GM23338 (cell line): ENCODE measurements at regions not wholly inside any gene's neighbourhood (a gene's known extent, or its start where the extent isn't known, plus 50 kb on each side); places are given as distances from the start of the nearest gene placed in this dataset.

Source experiments
- ATAC-seq: fragments of 200-7000 bp; cut with Tn5 transposase; 3 replicates; pipeline ENCODE4 v1.9.1; 2020
- DNase-seq: peaks from one replicate; pipeline ENCODE4 v3.0.0-alpha.2; 2015; ENCODE audit warnings: low spot score
- H2AFZ ChIP-seq: fragments of 200-600 bp; sonication (generic); 2 replicates; pipeline ENCODE4 v1.8.0; 2016; ENCODE audit warnings: antibody characterized with exemption, mild to moderate bottlenecking, moderate library complexity
- H3F3A ChIP-seq: fragments of 200-600 bp; sonication (generic); replicated peaks from 2 replicates; pipeline ENCODE4 v1.8.0; 2017; ENCODE audit warnings: antibody characterized with exemption, mixed run types, low read depth
- H3K27ac ChIP-seq: fragments of 200-600 bp; sonication (generic); 2 replicates; pipeline ENCODE4 v1.6.1; 2016; ENCODE audit warnings: low read depth
- H3K27me3 ChIP-seq: fragments of 200-600 bp; sonication (generic); 2 replicates; pipeline ENCODE4 v1.8.0; 2016; ENCODE audit warnings: mild to moderate bottlenecking, mixed run types, moderate library complexity; ENCODE audit not compliant: insufficient read depth
- H3K36me3 ChIP-seq: fragments of 200-600 bp; sonication (generic); 2 replicates; pipeline ENCODE4 v1.8.0; 2016; ENCODE audit warnings: mild to moderate bottlenecking; ENCODE audit not compliant: insufficient read depth
- H3K4me1 ChIP-seq: fragments of 200-600 bp; sonication (generic); 2 replicates; pipeline ENCODE4 v1.8.0; 2016; ENCODE audit warnings: mild to moderate bottlenecking, moderate library complexity; ENCODE audit not compliant: insufficient read depth
- H3K4me2 ChIP-seq: fragments of 200-600 bp; sonication (generic); 2 replicates; pipeline ENCODE4 v1.7.1; 2017; ENCODE audit warnings: mixed run types
- H3K4me3 ChIP-seq: fragments of 200-600 bp; sonication (generic); 2 replicates; pipeline ENCODE4 v1.6.1; 2016; ENCODE audit warnings: mixed run types
- H3K79me2 ChIP-seq: fragments of 200-600 bp; sonication (generic); replicated peaks from 2 replicates; pipeline ENCODE4 v1.8.0; 2017; ENCODE audit warnings: mild to moderate bottlenecking; ENCODE audit not compliant: insufficient read depth
- H3K9me2 ChIP-seq: fragments of 200-600 bp; sonication (generic); 2 replicates; pipeline ENCODE4 v1.8.0; 2017; ENCODE audit not compliant: insufficient read depth
- H4K20me1 ChIP-seq: fragments of 200-600 bp; sonication (generic); replicated peaks from 2 replicates; pipeline ENCODE4 v1.8.0; 2017; ENCODE audit warnings: mild to moderate bottlenecking; ENCODE audit not compliant: insufficient read depth
- H3K27ac Mint-ChIP-seq: 2 replicates; pipeline ENCODE4 v1.8.0; 2020; ENCODE audit warnings: inconsistent platforms, mild to moderate bottlenecking, moderate library complexity, mixed read lengths
- H3K27me3 Mint-ChIP-seq: 3 replicates; pipeline ENCODE4 v1.8.0; 2022; ENCODE audit warnings: low read depth, mild to moderate bottlenecking, moderate library complexity, mixed read lengths, inconsistent platforms; ENCODE audit not compliant: insufficient read depth, poor library complexity
- H3K36me3 Mint-ChIP-seq: 3 replicates; pipeline ENCODE4 v1.8.0; 2021; ENCODE audit warnings: low read depth, mild to moderate bottlenecking, inconsistent platforms, moderate library complexity, mixed read lengths
- H3K4me1 Mint-ChIP-seq: 3 replicates; pipeline ENCODE4 v1.8.0; 2020; ENCODE audit warnings: mild to moderate bottlenecking, inconsistent platforms, mixed read lengths
- H3K4me3 Mint-ChIP-seq: 3 replicates; pipeline ENCODE4 v1.8.0; 2021; ENCODE audit warnings: moderate library complexity, mild to moderate bottlenecking, inconsistent platforms, mixed read lengths
- H3K9me3 Mint-ChIP-seq: 3 replicates; pipeline ENCODE4 v1.8.0; 2020; ENCODE audit warnings: moderate library complexity, mild to moderate bottlenecking, inconsistent platforms, mixed read lengths
- CREB1 ChIP-seq: fragments of 250-450 bp; sonication (Bioruptor Pico); IDR thresholded peaks from 2 replicates; pipeline ENCODE4 v1.5.0; 2020; ENCODE audit warnings: low read depth, mild to moderate bottlenecking, moderate library complexity
- EZH2 ChIP-seq: fragments of 200-600 bp; sonication (generic); IDR thresholded peaks from one replicate; pipeline ENCODE4 v1.8.0; 2017; ENCODE audit warnings: antibody characterized with exemption, mild to moderate bottlenecking, low read depth; ENCODE audit not compliant: unreplicated experiment
- EZH2phosphoT487 ChIP-seq: fragments of 200-600 bp; sonication (generic); IDR thresholded peaks from one replicate; pipeline ENCODE4 v1.8.1; 2018; ENCODE audit warnings: antibody characterized with exemption; ENCODE audit not compliant: unreplicated experiment
- JUNB ChIP-seq: IDR thresholded peaks from one replicate; pipeline ENCODE4 v1.6.1; 2016; ENCODE audit warnings: antibody characterized with exemption; ENCODE audit not compliant: unreplicated experiment
- NANOG ChIP-seq: IDR thresholded peaks from 2 replicates; pipeline ENCODE4 v1.6.1; 2016; ENCODE audit warnings: antibody characterized with exemption, borderline replicate concordance
- POLR2AphosphoS5 ChIP-seq: IDR thresholded peaks from 2 replicates; pipeline ENCODE4 v1.6.1; 2016; ENCODE audit warnings: antibody characterized with exemption, low read depth
- STAT1 ChIP-seq: IDR thresholded peaks from one replicate; pipeline ENCODE4 v1.6.1; 2016; ENCODE audit warnings: antibody characterized with exemption; ENCODE audit not compliant: unreplicated experiment
- ZNF114 ChIP-seq: fragments of 250-450 bp; sonication (Bioruptor Pico); IDR thresholded peaks from 2 replicates; pipeline ENCODE4 v1.5.0; 2020; ENCODE audit warnings: mild to moderate bottlenecking, moderate library complexity
- ZNF331 ChIP-seq: fragments of 250-450 bp; sonication (Bioruptor Pico); IDR thresholded peaks from 2 replicates; pipeline ENCODE4 v1.5.0; 2020; ENCODE audit warnings: low read depth, mild to moderate bottlenecking, moderate library complexity
- TF ChIP-seq, protein P1 (sequence below): IDR thresholded peaks from 2 replicates; pipeline ENCODE4 v1.6.1; 2016; ENCODE audit warnings: antibody characterized with exemption
- TF ChIP-seq, protein P2 (sequence below): fragments of 250-450 bp; sonication (Bioruptor Pico); IDR thresholded peaks from 2 replicates; pipeline ENCODE4 v1.5.0; 2020; ENCODE audit warnings: mild to moderate bottlenecking, moderate library complexity

DNA sequence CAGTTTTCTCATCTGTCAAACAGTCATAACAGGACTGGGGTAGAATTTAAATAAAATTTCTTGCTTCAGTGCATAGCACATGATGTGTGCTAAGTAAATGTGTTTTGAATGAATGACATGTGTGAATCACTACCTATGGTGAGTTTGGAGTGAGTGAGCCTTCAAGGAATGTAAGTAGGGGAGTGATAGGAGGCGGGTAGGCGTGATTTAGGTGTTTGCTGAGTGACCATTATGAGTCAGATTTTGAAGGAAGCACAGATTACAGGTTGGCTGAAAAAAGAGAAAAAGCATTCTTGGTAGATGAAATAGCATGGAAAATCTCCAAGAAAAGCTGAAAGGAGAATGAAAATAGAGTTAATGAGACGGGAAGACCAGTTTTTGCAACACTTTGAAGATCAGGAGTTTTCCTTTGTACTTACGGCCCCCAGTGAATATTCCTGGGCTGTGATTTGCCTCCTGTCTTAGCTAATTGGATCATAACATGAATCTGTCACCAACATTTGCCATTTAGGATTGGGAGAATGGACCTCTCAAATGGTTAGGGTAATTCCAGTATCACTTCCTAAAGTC, 136.9 kb upstream of the GATA6 start:
- Histone ChIP-seq H3K9me2 (0 out of 2 replicates have a peak, but pooled peaks cover 5% of the 10 kb centered on the region), H2AFZ (no peak overlapping the region), H3K27me3 (no peaks in the 10 kb centered on the region), H3K4me3 (no peak overlapping the region), H3K36me3 (no peaks in the 10 kb centered on the region), H3K4me2 (no peak overlapping the region), H3K27ac (no peak overlapping the region), H3K79me2 (no peaks in the 10 kb centered on the region), H4K20me1 (no peaks in the 10 kb centered on the region), H3F3A (no peaks in the 10 kb centered on the region), H3K4me1 (no peaks in the 10 kb centered on the region)
- H3K9me3 Mint-ChIP-seq, result no peaks in the 10 kb centered on the region
- DNase-seq, result no peak
- H3K36me3 Mint-ChIP-seq, result no peaks in the 10 kb centered on the region
- no peak overlapping the region for H3K27ac Mint-ChIP-seq
- H3K4me3 Mint-ChIP-seq, result no peak overlapping the region
- TF ChIP-seq, protein P1, sequence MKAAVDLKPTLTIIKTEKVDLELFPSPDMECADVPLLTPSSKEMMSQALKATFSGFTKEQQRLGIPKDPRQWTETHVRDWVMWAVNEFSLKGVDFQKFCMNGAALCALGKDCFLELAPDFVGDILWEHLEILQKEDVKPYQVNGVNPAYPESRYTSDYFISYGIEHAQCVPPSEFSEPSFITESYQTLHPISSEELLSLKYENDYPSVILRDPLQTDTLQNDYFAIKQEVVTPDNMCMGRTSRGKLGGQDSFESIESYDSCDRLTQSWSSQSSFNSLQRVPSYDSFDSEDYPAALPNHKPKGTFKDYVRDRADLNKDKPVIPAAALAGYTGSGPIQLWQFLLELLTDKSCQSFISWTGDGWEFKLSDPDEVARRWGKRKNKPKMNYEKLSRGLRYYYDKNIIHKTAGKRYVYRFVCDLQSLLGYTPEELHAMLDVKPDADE, result no peak
- TF ChIP-seq STAT1 (no peak), NANOG (no peak), EZH2 (no peak), JUNB (no peak), EZH2phosphoT487 (no peak)
- H3K4me1 Mint-ChIP-seq, result no peaks in the 10 kb centered on the region
- H3K27me3 Mint-ChIP-seq, result peaks cover 2% of the 10 kb centered on the region
- no peak for ATAC-seq

DNA sequence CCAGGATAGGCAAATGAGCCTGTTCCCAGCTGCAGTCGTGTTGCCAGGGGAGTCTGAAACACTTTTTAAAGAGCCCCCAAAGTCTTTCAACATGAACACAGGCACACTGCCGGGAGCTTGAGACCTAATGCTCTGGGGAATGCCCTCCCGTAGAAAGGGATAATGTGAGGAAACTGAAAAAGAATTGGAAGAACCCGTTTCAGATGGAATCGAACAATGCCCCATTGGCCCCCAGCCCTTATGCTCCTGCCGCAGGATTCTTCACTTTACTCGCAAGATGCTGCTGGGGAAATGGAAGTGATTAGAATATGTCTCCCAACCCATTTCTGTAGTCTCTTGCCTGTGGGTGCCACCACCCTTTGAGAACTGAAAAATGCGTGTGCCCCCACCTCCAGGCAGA, 136.3 kb upstream of the GATA6 start:
- no peaks in the 10 kb centered on the region for H3K4me1 Mint-ChIP-seq
- no peak overlapping the region for H3K4me3 Mint-ChIP-seq
- no peak overlapping the region for H3K27ac Mint-ChIP-seq
- DNase-seq (no peak), ATAC-seq (no peak; the same call in 2 of the 3 replicates)
- H3F3A ChIP-seq, result no peaks in the 10 kb centered on the region
- no peaks in the 10 kb centered on the region for H3K36me3 ChIP-seq
- H3K9me2 ChIP-seq, result 0 out of 2 replicates have a peak, but pooled peaks cover 5% of the 10 kb centered on the region
- no peaks in the 10 kb centered on the region for H3K4me1 ChIP-seq
- no peak overlapping the region for H3K27ac ChIP-seq
- H3K36me3 Mint-ChIP-seq, result no peaks in the 10 kb centered on the region
- H4K20me1 ChIP-seq, result no peaks in the 10 kb centered on the region
- no peaks in the 10 kb centered on the region for H3K9me3 Mint-ChIP-seq
- peaks cover 2% of the 10 kb centered on the region for H3K27me3 Mint-ChIP-seq
- H3K27me3 ChIP-seq, result no peaks in the 10 kb centered on the region
- peak overlapping the region; percentile 57; the same call in 1 of the 2 replicates for H2AFZ ChIP-seq
- H3K4me2 ChIP-seq, result no peak overlapping the region
- H3K79me2 ChIP-seq, result no peaks in the 10 kb centered on the region
- H3K4me3 ChIP-seq, result no peak overlapping the region
- TF ChIP-seq EZH2 (no peak), ZNF331 (CRISPR knock-in tag) (no peak), NANOG (no peak), CREB1 (CRISPR knock-in tag) (no peak), ZNF114 (CRISPR knock-in tag) (no peak), JUNB (no peak), STAT1 (no peak), POLR2AphosphoS5 (no peak)
- TF ChIP-seq, protein P2, sequence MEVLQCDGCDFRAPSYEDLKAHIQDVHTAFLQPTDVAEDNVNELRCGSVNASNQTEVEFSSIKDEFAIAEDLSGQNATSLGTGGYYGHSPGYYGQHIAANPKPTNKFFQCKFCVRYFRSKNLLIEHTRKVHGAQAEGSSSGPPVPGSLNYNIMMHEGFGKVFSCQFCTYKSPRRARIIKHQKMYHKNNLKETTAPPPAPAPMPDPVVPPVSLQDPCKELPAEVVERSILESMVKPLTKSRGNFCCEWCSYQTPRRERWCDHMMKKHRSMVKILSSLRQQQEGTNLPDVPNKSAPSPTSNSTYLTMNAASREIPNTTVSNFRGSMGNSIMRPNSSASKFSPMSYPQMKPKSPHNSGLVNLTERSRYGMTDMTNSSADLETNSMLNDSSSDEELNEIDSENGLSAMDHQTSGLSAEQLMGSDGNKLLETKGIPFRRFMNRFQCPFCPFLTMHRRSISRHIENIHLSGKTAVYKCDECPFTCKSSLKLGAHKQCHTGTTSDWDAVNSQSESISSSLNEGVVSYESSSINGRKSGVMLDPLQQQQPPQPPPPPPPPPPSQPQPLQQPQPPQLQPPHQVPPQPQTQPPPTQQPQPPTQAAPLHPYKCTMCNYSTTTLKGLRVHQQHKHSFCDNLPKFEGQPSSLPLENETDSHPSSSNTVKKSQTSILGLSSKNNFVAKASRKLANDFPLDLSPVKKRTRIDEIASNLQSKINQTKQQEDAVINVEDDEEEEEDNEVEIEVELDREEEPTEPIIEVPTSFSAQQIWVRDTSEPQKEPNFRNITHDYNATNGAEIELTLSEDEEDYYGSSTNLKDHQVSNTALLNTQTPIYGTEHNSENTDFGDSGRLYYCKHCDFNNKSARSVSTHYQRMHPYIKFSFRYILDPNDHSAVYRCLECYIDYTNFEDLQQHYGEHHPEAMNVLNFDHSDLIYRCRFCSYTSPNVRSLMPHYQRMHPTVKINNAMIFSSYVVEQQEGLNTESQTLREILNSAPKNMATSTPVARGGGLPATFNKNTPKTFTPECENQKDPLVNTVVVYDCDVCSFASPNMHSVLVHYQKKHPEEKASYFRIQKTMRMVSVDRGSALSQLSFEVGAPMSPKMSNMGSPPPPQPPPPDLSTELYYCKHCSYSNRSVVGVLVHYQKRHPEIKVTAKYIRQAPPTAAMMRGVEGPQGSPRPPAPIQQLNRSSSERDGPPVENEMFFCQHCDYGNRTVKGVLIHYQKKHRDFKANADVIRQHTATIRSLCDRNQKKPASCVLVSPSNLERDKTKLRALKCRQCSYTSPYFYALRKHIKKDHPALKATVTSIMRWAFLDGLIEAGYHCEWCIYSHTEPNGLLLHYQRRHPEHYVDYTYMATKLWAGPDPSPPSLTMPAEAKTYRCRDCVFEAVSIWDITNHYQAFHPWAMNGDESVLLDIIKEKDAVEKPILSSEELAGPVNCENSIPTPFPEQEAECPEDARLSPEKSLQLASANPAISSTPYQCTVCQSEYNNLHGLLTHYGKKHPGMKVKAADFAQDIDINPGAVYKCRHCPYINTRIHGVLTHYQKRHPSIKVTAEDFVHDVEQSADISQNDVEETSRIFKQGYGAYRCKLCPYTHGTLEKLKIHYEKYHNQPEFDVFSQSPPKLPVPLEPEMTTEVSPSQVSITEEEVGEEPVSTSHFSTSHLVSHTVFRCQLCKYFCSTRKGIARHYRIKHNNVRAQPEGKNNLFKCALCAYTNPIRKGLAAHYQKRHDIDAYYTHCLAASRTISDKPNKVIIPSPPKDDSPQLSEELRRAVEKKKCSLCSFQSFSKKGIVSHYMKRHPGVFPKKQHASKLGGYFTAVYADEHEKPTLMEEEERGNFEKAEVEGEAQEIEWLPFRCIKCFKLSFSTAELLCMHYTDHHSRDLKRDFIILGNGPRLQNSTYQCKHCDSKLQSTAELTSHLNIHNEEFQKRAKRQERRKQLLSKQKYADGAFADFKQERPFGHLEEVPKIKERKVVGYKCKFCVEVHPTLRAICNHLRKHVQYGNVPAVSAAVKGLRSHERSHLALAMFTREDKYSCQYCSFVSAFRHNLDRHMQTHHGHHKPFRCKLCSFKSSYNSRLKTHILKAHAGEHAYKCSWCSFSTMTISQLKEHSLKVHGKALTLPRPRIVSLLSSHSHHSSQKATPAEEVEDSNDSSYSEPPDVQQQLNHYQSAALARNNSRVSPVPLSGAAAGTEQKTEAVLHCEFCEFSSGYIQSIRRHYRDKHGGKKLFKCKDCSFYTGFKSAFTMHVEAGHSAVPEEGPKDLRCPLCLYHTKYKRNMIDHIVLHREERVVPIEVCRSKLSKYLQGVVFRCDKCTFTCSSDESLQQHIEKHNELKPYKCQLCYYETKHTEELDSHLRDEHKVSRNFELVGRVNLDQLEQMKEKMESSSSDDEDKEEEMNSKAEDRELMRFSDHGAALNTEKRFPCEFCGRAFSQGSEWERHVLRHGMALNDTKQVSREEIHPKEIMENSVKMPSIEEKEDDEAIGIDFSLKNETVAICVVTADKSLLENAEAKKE (CRISPR knock-in tag), result no peak
- TF ChIP-seq, protein P1, result no peak
